ENCODE measurements at regions not wholly inside any gene's neighbourhood (a gene's known extent, or its start where the extent isn't known, plus 50 kb on each side); places are given as distances from the start of the nearest gene placed in this dataset.

GRCh38 chr3:182104881-182105280, 393.2 kb downstream of the SOX2 start:
- TF ChIP-seq REST (IDR thresholded peaks at IDR 0.05; ENCODE audit: low read depth, low read length): no peak
- TF ChIP-seq EZH2phosphoT487 (IDR thresholded peaks at IDR 0.05; ENCODE audit: borderline replicate concordance, low read depth): no peak
- no peak for TF ChIP-seq GABPA (IDR thresholded peaks at IDR 0.05; ENCODE audit: low read depth)

Data from SK-N-SH (cell line).